H9 (cell line): ENCODE measurements at regions not wholly inside any gene's neighbourhood (a gene's known extent, or its start where the extent isn't known, plus 50 kb on each side); places are given as distances from the start of the nearest gene placed in this dataset.

Experiments used
- DNase-seq: peaks from one replicate; pipeline ENCODE4 v3.0.0-alpha.2; 2017
- H2AFZ ChIP-seq: one replicate; pipeline ENCODE4 v1.6.1; 2013; ENCODE audit warnings: mild to moderate bottlenecking, low read length, control low read depth, moderate library complexity
- H2AK5ac ChIP-seq: 2 replicates; pipeline ENCODE4 v1.6.1; 2013; ENCODE audit warnings: low read length, control low read depth, mixed read lengths; ENCODE audit not compliant: insufficient read length
- H2BK120ac ChIP-seq: one replicate; pipeline ENCODE4 v1.6.1; 2013; ENCODE audit warnings: low read depth, mild to moderate bottlenecking, low read length, control low read depth, inconsistent platforms; ENCODE audit not compliant: poor library complexity, severe bottlenecking
- H2BK12ac ChIP-seq: 2 replicates; pipeline ENCODE4 v1.6.1; 2013; ENCODE audit warnings: low read length, control low read depth, mixed read lengths, low read depth; ENCODE audit not compliant: insufficient read length
- H2BK15ac ChIP-seq: 2 replicates; pipeline ENCODE4 v1.6.1; 2013; ENCODE audit warnings: low read depth, low read length, control low read depth
- H2BK20ac ChIP-seq: one replicate; pipeline ENCODE4 v1.6.1; 2013; ENCODE audit warnings: low read depth, mild to moderate bottlenecking, low read length, control low read depth, inconsistent platforms; ENCODE audit not compliant: poor library complexity, severe bottlenecking
- H2BK5ac ChIP-seq: 2 replicates; pipeline ENCODE4 v1.6.1; 2013; ENCODE audit warnings: low read length, control low read depth, mixed read lengths; ENCODE audit not compliant: insufficient read length
- H3K14ac ChIP-seq: 2 replicates; pipeline ENCODE4 v1.6.1; 2013; ENCODE audit warnings: low read length, control low read depth; ENCODE audit not compliant: insufficient read depth
- H3K18ac ChIP-seq: 2 replicates; pipeline ENCODE4 v1.6.1; 2013; ENCODE audit warnings: low read depth, mild to moderate bottlenecking, mixed read lengths, low read length, control low read depth; ENCODE audit not compliant: insufficient read length
- H3K23ac ChIP-seq: 2 replicates; pipeline ENCODE4 v1.6.1; 2013; ENCODE audit warnings: low read length, control low read depth, mixed read lengths, low read depth; ENCODE audit not compliant: insufficient read length
- H3K23me2 ChIP-seq: 2 replicates; pipeline ENCODE4 v1.6.1; 2013; ENCODE audit warnings: low read depth, mild to moderate bottlenecking, mixed read lengths, low read length, control low read depth; ENCODE audit not compliant: insufficient read length, poor library complexity, severe bottlenecking
- H3K27ac ChIP-seq: 2 replicates; pipeline ENCODE4 v1.5.1; 2013; ENCODE audit warnings: low read length, control low read depth, mixed read lengths, low read depth; ENCODE audit not compliant: insufficient read length
- H3K27me3 ChIP-seq: 2 replicates; pipeline ENCODE4 v1.6.1; 2013; ENCODE audit warnings: low read length, control low read depth, inconsistent platforms; ENCODE audit not compliant: insufficient read depth
- H3K4ac ChIP-seq: 2 replicates; pipeline ENCODE4 v1.6.1; 2013; ENCODE audit warnings: low read depth, mild to moderate bottlenecking, control low read depth, inconsistent platforms, low read length, moderate library complexity
- H3K4me1 ChIP-seq: 2 replicates; pipeline ENCODE4 v1.6.1; 2013; ENCODE audit warnings: low read length, control low read depth, inconsistent platforms; ENCODE audit not compliant: insufficient read depth
- H3K4me2 ChIP-seq: 2 replicates; pipeline ENCODE4 v1.6.1; 2013; ENCODE audit warnings: low read length, control low read depth, mixed read lengths; ENCODE audit not compliant: insufficient read length, insufficient read depth
- H3K56ac ChIP-seq: 2 replicates; pipeline ENCODE4 v1.6.1; 2013; ENCODE audit warnings: low read depth, mild to moderate bottlenecking, mixed read lengths, low read length, control low read depth; ENCODE audit not compliant: insufficient read length
- H3K79me1 ChIP-seq: 2 replicates; pipeline ENCODE4 v1.6.1; 2013; ENCODE audit warnings: low read depth, mild to moderate bottlenecking, moderate library complexity, low read length, control low read depth, inconsistent platforms; ENCODE audit not compliant: insufficient read depth, poor library complexity, severe bottlenecking
- H3K79me2 ChIP-seq: 2 replicates; pipeline ENCODE4 v1.6.1; 2013; ENCODE audit warnings: low read length, control low read depth, inconsistent platforms; ENCODE audit not compliant: insufficient read depth
- H3K9ac ChIP-seq: 2 replicates; pipeline ENCODE4 v1.6.1; 2013; ENCODE audit warnings: low read length, control low read depth, mixed read lengths; ENCODE audit not compliant: insufficient read length; ENCODE audit errors: extremely low read depth
- H3K9me3 ChIP-seq: one replicate; pipeline ENCODE4 v1.6.1; 2013; ENCODE audit warnings: low read depth, low read length, inconsistent platforms; ENCODE audit not compliant: control insufficient read depth
- H3T11ph ChIP-seq: one replicate; pipeline ENCODE4 v1.6.1; 2013; ENCODE audit warnings: mild to moderate bottlenecking, low read length, control low read depth, inconsistent platforms
- H4K20me1 ChIP-seq: one replicate; pipeline ENCODE4 v1.6.1; 2013; ENCODE audit not compliant: control insufficient read depth, insufficient read length, insufficient read depth
- H4K5ac ChIP-seq: 2 replicates; pipeline ENCODE4 v1.6.1; 2013; ENCODE audit warnings: low read depth, mild to moderate bottlenecking, mixed read lengths, low read length, control low read depth; ENCODE audit not compliant: insufficient read length
- H4K8ac ChIP-seq: replicated peaks from 2 replicates; pipeline ENCODE4 v1.6.1; 2013; ENCODE audit warnings: low read length, control low read depth, mixed read lengths, low read depth; ENCODE audit not compliant: insufficient read length
- H4K91ac ChIP-seq: 2 replicates; pipeline ENCODE4 v1.6.1; 2013; ENCODE audit warnings: low read depth, mild to moderate bottlenecking, moderate library complexity, mixed read lengths, low read length, control low read depth; ENCODE audit not compliant: insufficient read length
- H3K27ac Mint-ChIP-seq, 3 experiments: 2 replicates in 2 of 3; 3 replicates in 1 of 3; pipeline ENCODE4 v1.8.0; 2020 to 2021; ENCODE audit warnings: mixed read lengths in 3 of 3, mild to moderate bottlenecking in 1 of 3, moderate library complexity in 1 of 3
- H3K27me3 Mint-ChIP-seq: 2 replicates; pipeline ENCODE4 v1.8.0; 2021; ENCODE audit warnings: low read depth, mild to moderate bottlenecking, moderate library complexity, mixed read lengths
- H3K36me3 Mint-ChIP-seq, 3 experiments: 2 replicates in 2 of 3; 3 replicates in 1 of 3; pipeline ENCODE4 v1.8.0; 2020 to 2021; ENCODE audit warnings: low read depth in 3 of 3, mixed read lengths in 3 of 3; ENCODE audit not compliant: insufficient read depth in 1 of 3
- H3K4me1 Mint-ChIP-seq, 2 experiments: 2 replicates each; pipeline ENCODE4 v1.8.0; 2020; ENCODE audit warnings: mixed read lengths in 2 of 2
- H3K4me3 Mint-ChIP-seq, 2 experiments: 2 replicates in 1 of 2; 3 replicates in 1 of 2; pipeline ENCODE4 v1.8.0; 2020 to 2021; ENCODE audit warnings: mild to moderate bottlenecking in 2 of 2, mixed read lengths in 2 of 2, moderate library complexity in 1 of 2
- H3K9me3 Mint-ChIP-seq, 2 experiments: 2 replicates in 1 of 2; 3 replicates in 1 of 2; pipeline ENCODE4 v1.8.0; 2020; ENCODE audit warnings: mild to moderate bottlenecking in 2 of 2, mixed read lengths in 2 of 2, moderate library complexity in 1 of 2
- CTCF ChIP-seq: fragments of 200-600 bp; sonication (generic); conservative IDR thresholded peaks from 3 replicates; pipeline ENCODE4 v1.8.0; 2021; ENCODE audit warnings: antibody characterized with exemption, mild to moderate bottlenecking
- WGBS: extraction: QIAGEN DNeasy Blood & Tissue Kit; methylation state at CpG from one replicate; pipeline ENCODE4 v1.1.7; 2013; ENCODE audit warnings: missing lambda C conversion rate, low lambda C conversion rate, mixed read lengths; ENCODE audit not compliant: insufficient read length; ENCODE audit errors: extremely low coverage; 5-methylcytosine and 5-hydroxymethylcytosine counted together

GRCh38 chr5:89556215-89556913 is 673.4 kb upstream of the MEF2C start:
- H4K8ac ChIP-seq, result no peak overlapping the region
- Mint-ChIP-seq H3K27me3 (no peaks in the 10 kb centered on the region), H3K9me3 (no peaks in the 10 kb centered on the region), H3K27ac (no peak overlapping the region), H3K36me3 (no peaks in the 10 kb centered on the region), H3K4me3 (no peak overlapping the region), H3K4me1 (peaks cover 7 to 8% of the 10 kb centered on the region in 2 experiments)
- no peak overlapping the region for H3K4me2 ChIP-seq
- no peak overlapping the region for H2BK12ac ChIP-seq
- H3T11ph ChIP-seq, result no peak overlapping the region
- H3K27ac ChIP-seq, result no peak overlapping the region
- no peak overlapping the region for H2AFZ ChIP-seq
- H3K18ac ChIP-seq, result no peak overlapping the region
- H2BK15ac ChIP-seq, result no peak overlapping the region
- no peak overlapping the region for H3K56ac ChIP-seq
- no peak overlapping the region for H3K23ac ChIP-seq
- H3K79me1 ChIP-seq, result no peaks in the 10 kb centered on the region
- no peak for TF ChIP-seq CTCF
- no peaks in the 10 kb centered on the region for H3K79me2 ChIP-seq
- no peaks in the 10 kb centered on the region for H4K20me1 ChIP-seq
- H4K91ac ChIP-seq, result no peak overlapping the region
- no peaks in the 10 kb centered on the region for H3K27me3 ChIP-seq
- no peaks in the 10 kb centered on the region for H3K4me1 ChIP-seq
- H3K23me2 ChIP-seq, result no peaks in the 10 kb centered on the region
- no CpG with 5 or more reads among the region's 5 CpGs for WGBS
- DNase-seq, result no peak
- no peak overlapping the region for H2AK5ac ChIP-seq
- H2BK120ac ChIP-seq, result no peak overlapping the region
- H4K5ac ChIP-seq, result no peak overlapping the region
- H2BK20ac ChIP-seq, result no peak overlapping the region
- H3K9me3 ChIP-seq, result no peaks in the 10 kb centered on the region
- no peak overlapping the region for H3K9ac ChIP-seq
- H3K4ac ChIP-seq, result no peak overlapping the region
- H2BK5ac ChIP-seq, result no peak overlapping the region
- H3K14ac ChIP-seq, result no peak overlapping the region
